ENCODE measurements at regions not wholly inside any gene's neighbourhood (a gene's known extent, or its start where the extent isn't known, plus 50 kb on each side); places are given as distances from the start of the nearest gene placed in this dataset.

DNA sequence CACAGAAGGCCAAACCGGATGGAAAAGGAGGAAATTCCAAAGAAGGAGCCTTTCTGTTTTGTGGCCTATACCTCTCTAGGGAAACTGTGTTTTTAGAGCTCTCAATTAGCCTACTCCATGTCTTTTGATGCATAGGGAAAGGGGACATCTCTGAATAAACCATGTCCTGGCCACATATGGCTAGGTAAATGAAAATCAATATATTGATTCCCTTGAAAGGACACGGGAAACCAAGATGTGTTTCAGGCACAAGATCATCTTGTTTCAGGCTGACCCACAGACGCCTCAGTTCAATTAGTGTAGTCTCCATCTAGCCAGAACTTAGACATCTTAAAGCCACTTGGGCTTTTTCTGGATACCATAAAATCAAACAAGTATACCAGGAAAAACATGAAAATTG lies 363.1 kb downstream of the ENC1 start:
- ChIA-PET CTCF (no interaction called here), POLR2A (ENCODE audit: unreplicated experiment) (no interaction called here)
- BruUV-seq (replicated peaks) = no TSS peak
- no peak overlapping the region for H2AFZ ChIP-seq (ENCODE audit: low read length)
- no peak for DNase-seq
- intact Hi-C loops (cut with micrococcal nuclease) = no loop called here
- no peaks in the 10 kb centered on the region for H3K36me3 ChIP-seq (ENCODE audit: low read depth, low read length)
- no peak for ATAC-seq
- no peaks in the 10 kb centered on the region for H3K4me1 ChIP-seq (ENCODE audit: insufficient read depth, low read length)
- H4K20me1 ChIP-seq (ENCODE audit: low read length) = no peaks in the 10 kb centered on the region
- H3K79me2 ChIP-seq (ENCODE audit: low read length) = no peaks in the 10 kb centered on the region
- no peaks in the 10 kb centered on the region for H3F3A ChIP-seq (ENCODE audit: low read length, unreplicated experiment)
- no peak overlapping the region for H3K27ac ChIP-seq (ENCODE audit: low read length)
- no peak overlapping the region for H3K4me3 ChIP-seq (ENCODE audit: low read length)
- no peaks in the 10 kb centered on the region for H3K9me3 ChIP-seq (ENCODE audit: low read length)
- no peaks in the 10 kb centered on the region for H3K27me3 ChIP-seq (ENCODE audit: low read length)
- H3K9ac ChIP-seq (ENCODE audit: low read length) = no peak overlapping the region
- TF ChIP-seq EZH2phosphoT487 (IDR thresholded peaks at IDR 0.05; ENCODE audit: borderline replicate concordance, low read length) = no peak
- no peaks in the 10 kb centered on the region for H3K9me2 ChIP-seq (replicated peaks; ENCODE audit: low read length)
- H3K4me2 ChIP-seq (ENCODE audit: low read length) = no peak overlapping the region

DNA sequence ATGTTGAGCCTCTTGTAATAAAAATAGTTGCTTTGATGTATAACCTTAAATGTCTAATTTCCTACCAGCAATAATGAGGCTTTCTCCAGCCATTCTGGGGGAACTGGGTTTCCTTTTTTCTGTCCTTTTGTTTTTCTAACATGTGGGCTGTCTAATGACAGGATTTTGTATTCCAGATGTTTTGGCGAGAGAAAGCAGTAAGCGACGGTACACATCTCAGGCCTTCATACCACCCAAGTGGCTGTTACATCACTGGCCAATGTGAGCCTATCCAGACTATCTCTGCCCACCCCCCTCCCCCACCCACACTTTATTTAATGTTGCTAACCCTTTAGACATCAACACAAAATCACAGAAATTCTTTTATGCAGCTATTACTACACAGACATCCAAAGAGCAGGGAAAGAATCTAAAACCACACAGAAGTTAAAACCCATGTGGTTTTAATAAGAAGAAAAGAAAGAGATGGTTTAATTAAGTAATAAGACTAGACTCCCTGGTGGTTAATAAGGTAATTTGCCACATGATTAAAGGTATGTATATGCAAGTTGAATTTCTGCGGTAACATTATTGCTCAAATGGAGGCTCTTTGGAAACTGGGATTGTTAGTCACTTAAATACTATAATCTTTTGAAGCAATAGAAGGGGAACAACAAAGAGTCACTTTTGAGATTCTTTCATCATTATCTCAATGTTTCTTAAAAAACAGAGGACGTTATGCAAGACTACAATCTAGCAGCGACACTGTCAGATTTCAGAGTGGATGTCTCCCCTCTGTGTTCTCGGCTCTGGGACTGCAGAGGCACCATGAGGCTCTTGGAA lies 365.1 kb downstream of the ENC1 start:
- Histone ChIP-seq H3K9me3 (ENCODE audit: low read length) (no peaks in the 10 kb centered on the region), H3K9ac (ENCODE audit: low read length) (no peak overlapping the region), H3K9me2 (replicated peaks; ENCODE audit: low read length) (no peaks in the 10 kb centered on the region), H3K4me3 (ENCODE audit: low read length) (no peak overlapping the region), H4K20me1 (ENCODE audit: low read length) (no peaks in the 10 kb centered on the region), H3K79me2 (ENCODE audit: low read length) (no peaks in the 10 kb centered on the region), H3K4me2 (ENCODE audit: low read length) (no peak overlapping the region), H3K4me1 (ENCODE audit: insufficient read depth, low read length) (no peaks in the 10 kb centered on the region), H2AFZ (ENCODE audit: low read length) (no peak overlapping the region), H3K27ac (ENCODE audit: low read length) (no peak overlapping the region), H3K36me3 (ENCODE audit: low read depth, low read length) (no peaks in the 10 kb centered on the region), H3F3A (ENCODE audit: low read length, unreplicated experiment) (no peaks in the 10 kb centered on the region), H3K27me3 (ENCODE audit: low read length) (no peaks in the 10 kb centered on the region)
- ChIA-PET POLR2A (ENCODE audit: unreplicated experiment) (no interaction called here), CTCF (no interaction called here)
- no TSS peak for BruUV-seq (replicated peaks)
- DNase-seq = no peak
- ATAC-seq = no peak
- intact Hi-C loops (cut with micrococcal nuclease) = no loop called here
- TF ChIP-seq EZH2phosphoT487 (IDR thresholded peaks at IDR 0.05; ENCODE audit: borderline replicate concordance, low read length) = no peak
- no peak for TF ChIP-seq EZH2 (IDR thresholded peaks at IDR 0.05; ENCODE audit: low read length, unreplicated experiment)
- TF ChIP-seq, protein P1, sequence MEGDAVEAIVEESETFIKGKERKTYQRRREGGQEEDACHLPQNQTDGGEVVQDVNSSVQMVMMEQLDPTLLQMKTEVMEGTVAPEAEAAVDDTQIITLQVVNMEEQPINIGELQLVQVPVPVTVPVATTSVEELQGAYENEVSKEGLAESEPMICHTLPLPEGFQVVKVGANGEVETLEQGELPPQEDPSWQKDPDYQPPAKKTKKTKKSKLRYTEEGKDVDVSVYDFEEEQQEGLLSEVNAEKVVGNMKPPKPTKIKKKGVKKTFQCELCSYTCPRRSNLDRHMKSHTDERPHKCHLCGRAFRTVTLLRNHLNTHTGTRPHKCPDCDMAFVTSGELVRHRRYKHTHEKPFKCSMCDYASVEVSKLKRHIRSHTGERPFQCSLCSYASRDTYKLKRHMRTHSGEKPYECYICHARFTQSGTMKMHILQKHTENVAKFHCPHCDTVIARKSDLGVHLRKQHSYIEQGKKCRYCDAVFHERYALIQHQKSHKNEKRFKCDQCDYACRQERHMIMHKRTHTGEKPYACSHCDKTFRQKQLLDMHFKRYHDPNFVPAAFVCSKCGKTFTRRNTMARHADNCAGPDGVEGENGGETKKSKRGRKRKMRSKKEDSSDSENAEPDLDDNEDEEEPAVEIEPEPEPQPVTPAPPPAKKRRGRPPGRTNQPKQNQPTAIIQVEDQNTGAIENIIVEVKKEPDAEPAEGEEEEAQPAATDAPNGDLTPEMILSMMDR (conservative IDR thresholded peaks at IDR 0.05; ENCODE audit: low read depth, low read length) = no peak

DNA sequence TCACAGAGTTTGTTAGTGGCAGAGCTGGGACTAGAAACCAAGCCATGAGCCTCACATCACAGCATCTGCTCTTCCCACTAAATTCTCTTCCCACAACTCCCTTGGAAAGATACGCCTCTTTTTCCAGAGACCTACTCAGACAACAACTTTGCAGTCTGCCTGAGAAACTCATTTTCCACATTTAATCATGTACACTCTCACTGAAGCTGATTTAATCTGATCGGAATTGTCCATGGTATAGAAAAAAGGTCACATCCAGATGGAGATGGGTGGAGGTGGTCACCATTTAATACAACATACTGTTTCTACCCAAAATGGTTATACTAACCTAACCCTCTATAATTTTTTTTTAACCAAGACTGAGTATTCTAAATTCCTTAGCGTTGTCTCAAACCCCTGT lies 366.2 kb downstream of the ENC1 start:
- intact Hi-C loops (cut with micrococcal nuclease) = loop anchor here (1.0 kb wide), 1 partner anchor 24 kb away; no protein-coding TSS in a partner anchor

More for the DNA sequence above, 366.2 kb downstream of the ENC1 start:
- no peak for ATAC-seq
- no peak overlapping the region for H3K9ac ChIP-seq (ENCODE audit: low read length)
- H3K4me3 ChIP-seq (ENCODE audit: low read length) = no peak overlapping the region
- H3K27me3 ChIP-seq (ENCODE audit: low read length) = no peaks in the 10 kb centered on the region
- H3K9me3 ChIP-seq (ENCODE audit: low read length) = no peaks in the 10 kb centered on the region
- H3K36me3 ChIP-seq (ENCODE audit: low read depth, low read length) = no peaks in the 10 kb centered on the region
- no peaks in the 10 kb centered on the region for H3K79me2 ChIP-seq (ENCODE audit: low read length)
- BruUV-seq (replicated peaks) = no TSS peak
- H3K4me1 ChIP-seq (ENCODE audit: insufficient read depth, low read length) = no peaks in the 10 kb centered on the region
- H4K20me1 ChIP-seq (ENCODE audit: low read length) = no peaks in the 10 kb centered on the region
- no peak overlapping the region for H3K27ac ChIP-seq (ENCODE audit: low read length)
- H2AFZ ChIP-seq (ENCODE audit: low read length) = no peak overlapping the region
- ChIA-PET CTCF (no interaction called here), POLR2A (ENCODE audit: unreplicated experiment) (no interaction called here)
- H3F3A ChIP-seq (ENCODE audit: low read length, unreplicated experiment) = no peaks in the 10 kb centered on the region
- TF ChIP-seq EZH2 (IDR thresholded peaks at IDR 0.05; ENCODE audit: low read length, unreplicated experiment) = no peak
- TF ChIP-seq, protein P1 (conservative IDR thresholded peaks at IDR 0.05; ENCODE audit: low read depth, low read length) = no peak
- no peak for TF ChIP-seq EZH2phosphoT487 (IDR thresholded peaks at IDR 0.05; ENCODE audit: borderline replicate concordance, low read length)
- H3K4me2 ChIP-seq (ENCODE audit: low read length) = no peak overlapping the region
- DNase-seq = no peak
- H3K9me2 ChIP-seq (replicated peaks; ENCODE audit: low read length) = no peaks in the 10 kb centered on the region
